Lung (tissue), 11 donors: ENCODE measurements at regions not wholly inside any gene's neighbourhood (a gene's known extent, or its start where the extent isn't known, plus 50 kb on each side); places are given as distances from the start of the nearest gene placed in this dataset.

Experiments used
- ATAC-seq: fragments of 200-7000 bp; cut with Tn5 transposase; one replicate; pipeline ENCODE4 v1.9.1; 2020; ENCODE audit warnings: moderate number of reproducible peaks; ENCODE audit not compliant: insufficient read depth, low FRiP score
- DNase-seq, 3 donors: peaks; one replicate each; pipeline ENCODE4 v3.0.0-alpha.2; 2013 to 2017
- H3K27ac ChIP-seq, 2 donors: one replicate each; pipeline ENCODE4 v1.5.1; 2013; ENCODE audit warnings: mild to moderate bottlenecking in 2 of 2, moderate library complexity in 2 of 2, control low read depth in 1 of 2, inconsistent platforms in 1 of 2, low read depth in 1 of 2, low read length in 1 of 2
- H3K27me3 ChIP-seq, 3 donors: one replicate each; pipeline ENCODE4 v1.5.1; 2013; ENCODE audit warnings: low read length in 2 of 3; ENCODE audit not compliant: control insufficient read depth in 3 of 3, insufficient read depth in 3 of 3
- H3K36me3 ChIP-seq, 4 donors: one replicate each; pipeline ENCODE4 v1.5.1; 2013; ENCODE audit warnings: low read length in 4 of 4, mild to moderate bottlenecking in 1 of 4, moderate library complexity in 1 of 4; ENCODE audit not compliant: control insufficient read depth in 4 of 4, insufficient read depth in 4 of 4
- H3K4me1 ChIP-seq, 5 donors: one replicate each; pipeline ENCODE4 v1.5.1; 2013; ENCODE audit warnings: low read length in 5 of 5, mild to moderate bottlenecking in 2 of 5, moderate library complexity in 1 of 5; ENCODE audit not compliant: control insufficient read depth in 5 of 5, insufficient read depth in 5 of 5
- H3K4me3 ChIP-seq: one replicate; pipeline ENCODE4 v1.5.1; 2013; ENCODE audit warnings: mild to moderate bottlenecking, control low read depth, moderate library complexity
- H3K9ac ChIP-seq, 2 donors: one replicate each; pipeline ENCODE4 v1.5.1; 2013; ENCODE audit warnings: low read length in 2 of 2, control low read depth in 1 of 2; ENCODE audit not compliant: insufficient read depth in 1 of 2
- H3K9me3 ChIP-seq, 4 donors: one replicate each; pipeline ENCODE4 v1.5.1; 2013; ENCODE audit warnings: low read length in 3 of 4, mild to moderate bottlenecking in 1 of 4, moderate library complexity in 1 of 4; ENCODE audit not compliant: control insufficient read depth in 4 of 4, insufficient read depth in 3 of 4
- CTCF ChIP-seq: IDR thresholded peaks from 2 replicates; pipeline ENCODE4 v1.5.1; 2012; ENCODE audit warnings: mild to moderate bottlenecking; ENCODE audit errors: control extremely low read depth, extremely low read depth
- WGBS, 2 donors: extraction: QIAGEN DNeasy Blood & Tissue Kit; methylation state at CpG; one replicate each; pipeline ENCODE4 v1.1.7; 2013; 5-methylcytosine and 5-hydroxymethylcytosine counted together
- donor health status: control.
- donor health status: control.
- donor health status: Bipolar disorder and iron deficiency.
- donor health status: healthy.
- donor health status: DM: yes; HTN: yes; CAD: no.

- no peak overlapping the region for H3K27ac ChIP-seq
- TF ChIP-seq CTCF, result no peak
- peaks cover 0 to 3% (median 0%) of the 10 kb centered on the region in 3 donors for H3K27me3 ChIP-seq
- H3K4me3 ChIP-seq, result no peak overlapping the region
- H3K4me1 ChIP-seq, result no peaks in the 10 kb centered on the region
- H3K36me3 ChIP-seq, result no peaks in the 10 kb centered on the region
- H3K9me3 ChIP-seq, result no peaks in the 10 kb centered on the region
- no peak overlapping the region for H3K9ac ChIP-seq
- DNase-seq (no peak), ATAC-seq (no peak)
- WGBS, 2 donors, result 89 to 91% methylated on average over 6 of the region's 6 CpGs
Measured at GRCh38 chr15:31159837-31160236, 58.3 kb upstream of the TRPM1 start.

- TF ChIP-seq CTCF, result no peak
- no peak overlapping the region for H3K9ac ChIP-seq
- H3K9me3 ChIP-seq, result no peaks in the 10 kb centered on the region
- 88 to 89% methylated on average over 7 of the region's 7 CpGs for WGBS, 2 donors
- no peak overlapping the region for H3K4me3 ChIP-seq
- H3K4me1 ChIP-seq, result no peaks in the 10 kb centered on the region
- DNase-seq (no peak), ATAC-seq (no peak)
- no peaks in the 10 kb centered on the region for H3K36me3 ChIP-seq
- no peak overlapping the region for H3K27ac ChIP-seq
- peaks cover 0 to 3% (median 0%) of the 10 kb centered on the region in 3 donors for H3K27me3 ChIP-seq
Measured at GRCh38 chr15:31160297-31160696, 58.8 kb upstream of the TRPM1 start.

- Histone ChIP-seq H3K27me3 (peaks cover 0 to 3% (median 0%) of the 10 kb centered on the region in 3 donors), H3K4me1 (no peaks in the 10 kb centered on the region), H3K27ac (no peak overlapping the region), H3K4me3 (no peak overlapping the region), H3K9me3 (no peaks in the 10 kb centered on the region), H3K36me3 (no peaks in the 10 kb centered on the region), H3K9ac (no peak overlapping the region)
- no peak for ATAC-seq
- DNase-seq, result no peak
- TF ChIP-seq CTCF, result no peak
- WGBS, 2 donors, result 93 to 94% methylated on average over 24 to 25 of the region's 25 CpGs
Measured at GRCh38 chr15:31160740-31161495, 59.4 kb upstream of the TRPM1 start.

GRCh38 chr15:31161951-31162350, 60.4 kb upstream of the TRPM1 start:
- H3K4me1 ChIP-seq, result no peaks in the 10 kb centered on the region
- no peak for ATAC-seq
- H3K27me3 ChIP-seq, result peaks cover 0 to 3% (median 0%) of the 10 kb centered on the region in 3 donors
- 93% methylated on average over 7 of the region's 7 CpGs for WGBS, 2 donors
- H3K36me3 ChIP-seq, result no peaks in the 10 kb centered on the region
- H3K9ac ChIP-seq, result no peak overlapping the region
- H3K27ac ChIP-seq, result no peak overlapping the region
- DNase-seq, result no peak
- TF ChIP-seq CTCF, result no peak
- no peaks in the 10 kb centered on the region for H3K9me3 ChIP-seq
- H3K4me3 ChIP-seq, result no peak overlapping the region
